NCI-H510A treated with DMSO at 0.1 percent for 48 hours (cell line): ENCODE measurements at regions not wholly inside any gene's neighbourhood (a gene's known extent, or its start where the extent isn't known, plus 50 kb on each side); places are given as distances from the start of the nearest gene placed in this dataset.
"Not testable (repeated sequence)": the region's sequence is repeated elsewhere in the genome, so short reads cannot be mapped to it uniquely, and the experiment has no call there.

Experiments
- DNase-seq: peaks from one replicate; lab custom pipeline; 2025; lab: John Stamatoyannopoulos, UW

DNA sequence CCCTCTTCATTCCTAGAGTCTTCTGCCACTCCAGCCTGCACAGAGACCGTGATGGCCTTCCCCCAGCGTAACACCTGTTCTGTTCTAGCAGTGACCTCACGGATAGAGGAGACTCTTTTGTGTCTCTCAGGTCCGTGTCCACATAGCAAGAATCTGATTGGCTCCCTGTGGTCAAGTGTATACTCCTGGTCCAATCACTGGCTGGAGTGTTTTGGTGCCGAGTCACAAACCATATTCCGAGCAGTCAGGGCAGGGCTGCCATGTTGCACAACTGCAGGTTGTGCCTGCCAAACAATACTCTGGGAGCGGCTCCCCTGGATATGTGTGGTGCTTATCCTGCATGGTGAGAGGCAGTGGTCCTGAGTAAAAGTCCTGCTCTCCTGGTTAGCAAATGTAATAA is 402.4 kb downstream of the KCNRG start:
- no peak for DNase-seq

DNA sequence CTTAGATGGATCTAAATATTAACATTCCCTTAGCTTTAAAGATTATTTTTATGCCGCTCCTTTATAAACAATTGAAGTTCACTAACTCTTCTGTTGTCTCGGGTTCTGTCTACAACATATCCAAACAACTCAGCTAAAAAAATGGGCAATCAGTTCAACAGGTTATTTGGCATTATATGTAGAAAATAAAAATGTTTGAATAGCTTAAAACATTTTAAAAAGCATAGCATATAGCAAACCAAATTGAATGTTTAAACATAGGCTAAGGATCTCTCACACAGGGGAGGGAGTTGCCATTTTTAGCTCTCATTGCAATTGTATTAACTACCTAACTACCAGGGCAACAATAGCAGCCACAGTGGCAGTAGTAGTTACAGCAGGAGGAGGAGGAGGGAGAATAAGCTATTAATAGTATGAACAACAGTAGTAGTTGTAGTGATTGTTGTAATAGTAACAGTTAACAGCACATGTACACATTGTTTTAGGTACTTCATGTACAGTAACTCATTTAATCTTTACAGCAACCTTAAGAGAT is 404.2 kb downstream of the KCNRG start:
- no peak for DNase-seq

DNA sequence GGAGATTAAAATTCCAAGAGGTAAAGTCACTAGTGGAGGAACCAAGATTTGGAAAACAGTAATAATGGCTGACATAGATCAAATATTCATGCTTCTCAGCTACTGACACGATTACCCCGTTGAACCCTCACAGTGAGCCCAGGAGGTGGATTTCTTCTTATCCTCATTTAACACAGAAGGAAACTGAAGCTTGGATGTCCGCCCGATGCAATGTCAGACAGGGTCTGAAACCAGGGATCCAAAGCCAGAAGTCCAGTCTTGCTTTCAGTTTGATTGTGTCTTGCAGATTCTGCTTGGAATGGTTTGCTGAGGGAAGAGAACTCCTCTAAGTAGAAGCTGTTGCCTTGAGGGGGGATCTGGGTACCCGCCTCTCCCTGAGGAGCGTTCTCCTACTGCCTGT is 404.7 kb downstream of the KCNRG start:
- DNase-seq: no peak

DNA sequence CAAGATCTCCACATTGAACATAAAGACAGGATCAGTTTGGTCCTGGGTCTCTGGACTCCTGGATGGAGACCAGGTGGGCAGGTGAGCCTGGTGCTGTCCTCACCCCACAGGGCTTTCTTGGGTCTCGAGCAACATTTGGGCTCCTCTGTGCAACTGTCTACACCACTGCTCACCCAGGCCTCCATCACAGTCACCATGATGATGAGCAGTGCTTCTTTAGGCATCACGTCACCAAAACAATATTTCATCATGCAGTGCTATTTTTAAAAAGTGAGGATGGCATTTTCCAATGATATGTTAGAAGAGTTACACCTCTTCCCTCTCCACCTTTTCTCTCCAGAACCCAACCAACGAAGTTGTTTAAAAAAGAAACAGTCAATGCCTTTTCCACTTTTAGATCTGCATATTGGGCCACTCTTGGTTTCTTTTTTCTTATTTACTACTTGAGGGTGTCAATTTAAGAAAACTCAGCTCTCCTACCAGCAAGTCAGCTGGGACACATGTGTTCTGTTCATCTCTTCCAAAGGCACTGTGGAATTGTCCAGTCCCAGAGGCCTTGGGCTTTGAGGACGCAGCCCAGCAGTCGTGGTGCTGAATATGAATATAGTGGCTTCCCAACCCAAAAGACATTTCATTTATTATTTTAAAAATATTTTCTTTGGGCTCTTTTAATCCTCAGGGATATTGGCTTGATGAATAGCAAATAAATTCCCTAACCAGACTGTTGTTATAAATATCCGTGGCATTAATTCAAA is 405.7 kb downstream of the KCNRG start:
- no peak for DNase-seq

DNA sequence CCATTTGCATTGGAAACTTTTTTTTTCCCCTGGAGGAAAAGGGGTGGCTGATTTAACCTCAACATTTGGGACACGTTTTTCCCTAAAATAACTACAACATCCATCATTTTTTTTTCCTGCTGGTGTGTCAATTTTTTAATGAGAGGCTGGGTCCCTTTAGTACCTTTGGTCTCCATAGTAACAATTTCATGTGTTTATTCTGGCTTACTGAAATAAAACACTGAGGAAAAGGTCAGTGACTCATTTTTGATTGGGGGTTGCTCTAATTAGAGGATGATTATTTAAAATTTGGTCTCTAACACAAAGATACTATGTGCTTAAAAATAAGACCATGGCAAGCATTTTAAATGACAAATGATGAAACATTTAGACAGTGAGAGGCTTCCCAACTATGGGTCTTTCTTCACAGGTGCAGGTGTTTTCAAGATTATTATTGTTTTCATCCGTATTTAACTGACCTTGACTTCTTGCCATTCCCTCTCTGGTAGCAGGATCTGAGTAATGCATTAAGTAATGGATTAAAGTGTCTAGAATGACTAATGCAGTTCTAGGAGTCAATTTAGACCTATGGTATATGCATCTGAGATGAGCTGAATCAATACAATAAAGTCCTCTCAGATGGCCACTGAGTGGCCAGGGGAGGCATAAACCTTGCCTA is 406.4 kb downstream of the KCNRG start:
- no peak for DNase-seq

DNA sequence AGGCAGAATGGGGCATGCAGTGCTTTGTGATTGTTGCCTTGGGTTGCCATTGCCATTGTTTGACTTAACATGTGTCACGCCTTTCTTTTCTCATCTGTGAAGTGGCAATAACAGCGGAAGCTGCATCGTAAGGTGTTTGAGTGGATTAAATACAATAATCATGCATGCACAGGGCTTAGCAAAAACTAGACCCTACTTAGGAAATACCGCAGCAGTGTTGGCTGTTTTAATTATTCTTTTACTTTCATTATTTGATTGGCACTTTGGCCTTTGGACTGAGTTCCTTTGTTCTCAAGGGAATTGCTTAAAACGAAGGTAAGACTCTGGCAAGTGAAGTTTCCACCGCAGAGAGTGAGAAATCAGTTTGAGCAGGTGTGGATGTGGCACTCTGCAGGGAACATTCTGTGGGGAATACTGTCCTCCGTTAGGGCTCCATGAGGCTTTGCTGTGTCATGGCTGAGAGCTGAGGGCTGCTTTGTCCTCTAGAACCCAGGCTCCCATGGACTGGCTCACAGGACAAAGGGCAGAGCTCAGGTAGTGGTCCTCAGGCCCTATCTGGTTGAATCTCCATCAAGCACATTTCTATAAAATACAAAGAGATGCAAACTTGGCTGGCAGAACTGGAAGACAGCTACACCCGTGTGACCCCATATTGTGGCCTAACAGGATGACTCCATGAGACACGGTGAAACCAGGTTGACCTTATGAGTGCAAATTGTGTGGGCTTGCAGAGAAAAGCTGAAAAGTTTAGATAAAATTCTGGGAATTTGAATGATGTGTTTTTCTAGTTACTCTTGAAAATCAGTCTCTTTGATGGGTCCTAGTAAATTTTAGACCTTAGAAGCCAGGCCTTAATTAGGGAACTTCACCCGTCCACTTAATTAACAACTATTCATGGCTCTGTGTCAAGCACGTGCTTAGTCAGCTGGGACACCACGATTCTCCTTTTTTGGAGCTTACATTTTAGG is 407.2 kb downstream of the KCNRG start:
- no peak for DNase-seq

DNA sequence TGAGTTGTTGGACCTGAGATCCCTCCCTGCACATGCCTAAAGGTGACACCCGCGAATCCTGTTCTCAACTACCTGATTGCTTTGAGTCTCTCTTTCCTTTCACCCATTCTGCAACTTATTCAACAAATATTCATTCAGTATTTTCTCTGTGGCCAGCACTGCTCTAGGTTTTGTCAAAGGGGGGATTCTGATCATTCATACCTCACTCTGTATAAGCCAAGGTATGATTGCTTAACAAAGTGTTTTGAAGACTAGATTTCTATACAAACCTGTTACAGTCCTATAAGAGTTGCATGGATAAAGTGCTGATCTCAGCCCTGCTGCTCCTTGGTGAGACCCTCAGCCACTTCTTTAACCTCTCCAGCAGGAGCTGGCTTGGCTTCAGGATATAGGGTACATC is 409.7 kb downstream of the KCNRG start:
- DNase-seq: no peak

DNA sequence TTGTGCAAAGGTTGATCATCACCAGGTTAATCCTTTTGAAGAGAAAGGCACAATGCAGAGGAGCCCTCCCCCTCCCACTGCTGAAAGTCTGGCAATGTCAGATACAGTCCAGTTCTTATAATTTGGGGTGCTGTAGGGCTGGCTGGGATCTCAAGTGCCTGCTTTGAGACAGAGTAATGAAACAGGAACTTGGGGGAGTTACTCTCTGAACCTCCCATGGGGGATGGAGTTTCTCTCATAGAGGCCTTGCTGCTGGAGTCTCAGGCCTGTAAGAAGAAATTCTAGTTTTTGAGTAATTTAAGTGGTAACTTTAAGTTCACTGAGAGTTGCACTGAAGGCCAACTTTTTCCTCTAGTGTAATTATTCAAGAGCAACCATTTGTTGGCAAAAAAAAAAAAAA is 410.5 kb downstream of the KCNRG start:
- DNase-seq: no peak

DNA sequence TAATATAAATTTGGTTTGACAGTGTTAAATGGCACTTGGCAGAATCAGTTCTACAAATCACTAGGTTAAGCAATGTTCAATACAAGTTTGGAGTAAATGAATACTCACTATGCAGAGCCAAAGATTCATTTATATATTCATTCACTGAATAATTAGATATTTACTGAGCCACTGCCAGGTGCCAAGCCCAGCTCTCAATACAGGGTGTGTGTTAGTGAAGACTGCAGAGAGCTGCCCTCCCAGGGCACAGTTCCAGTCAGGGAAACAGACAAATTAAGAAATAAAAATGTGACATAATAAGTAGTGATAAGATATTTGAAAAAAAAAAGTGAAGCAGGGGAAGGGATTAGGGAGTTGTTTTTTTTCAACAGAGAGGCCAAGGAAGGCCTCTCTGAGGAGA is 411.7 kb downstream of the KCNRG start:
- DNase-seq: no peak

DNA sequence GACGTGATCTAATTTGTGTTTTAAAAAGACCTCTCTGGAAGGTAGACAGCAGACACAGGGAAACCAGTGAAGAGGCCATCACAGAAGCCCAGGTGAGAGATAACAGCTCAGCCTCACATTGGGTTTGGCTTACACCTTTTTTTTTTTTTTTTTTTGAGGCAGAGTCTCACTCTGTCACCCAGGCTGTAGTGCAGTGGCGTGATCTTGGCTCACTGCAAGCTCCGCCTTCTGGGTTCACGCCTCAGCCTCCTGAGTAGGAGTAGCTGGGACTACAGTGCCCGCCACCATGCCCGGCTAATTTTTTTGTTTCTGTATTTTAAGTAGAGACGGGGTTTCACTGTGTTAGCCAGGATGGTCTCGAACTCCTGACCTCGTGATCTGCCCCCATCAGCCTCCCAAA is 412.3 kb downstream of the KCNRG start:
- DNase-seq: not testable (repeated sequence)

DNA sequence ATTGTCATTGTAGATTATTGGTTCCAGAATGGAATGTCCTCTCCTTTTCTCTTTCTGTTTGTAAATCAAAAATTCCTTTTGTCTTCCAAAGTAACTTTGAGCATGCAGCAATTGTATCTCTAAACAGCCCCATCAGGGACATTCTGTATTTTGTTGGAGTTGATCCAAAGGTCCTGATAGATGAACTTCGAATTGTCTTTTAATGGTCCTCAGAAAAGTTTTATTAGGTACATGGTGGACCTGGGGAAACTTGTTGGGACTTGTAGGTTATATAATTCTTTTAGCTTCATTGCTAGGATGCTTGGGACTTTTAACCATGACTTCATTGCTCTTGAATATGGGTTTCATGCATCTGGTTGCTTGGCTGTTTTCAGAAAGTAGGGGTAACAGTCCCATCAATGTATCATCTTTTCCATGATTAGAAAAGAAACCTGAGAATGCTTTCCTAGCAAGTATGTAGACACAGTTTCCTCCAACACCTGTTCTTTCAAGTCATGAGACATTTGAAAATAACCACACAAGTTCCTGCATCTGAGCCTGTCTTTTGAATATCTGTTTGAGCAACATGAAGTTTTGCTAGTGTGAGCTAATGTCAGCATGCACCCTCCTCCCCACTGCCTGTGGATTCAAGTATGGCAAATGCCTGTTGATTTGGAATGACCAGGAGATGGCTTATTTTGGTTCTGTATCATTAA is 413.1 kb downstream of the KCNRG start:
- DNase-seq: no peak

DNA sequence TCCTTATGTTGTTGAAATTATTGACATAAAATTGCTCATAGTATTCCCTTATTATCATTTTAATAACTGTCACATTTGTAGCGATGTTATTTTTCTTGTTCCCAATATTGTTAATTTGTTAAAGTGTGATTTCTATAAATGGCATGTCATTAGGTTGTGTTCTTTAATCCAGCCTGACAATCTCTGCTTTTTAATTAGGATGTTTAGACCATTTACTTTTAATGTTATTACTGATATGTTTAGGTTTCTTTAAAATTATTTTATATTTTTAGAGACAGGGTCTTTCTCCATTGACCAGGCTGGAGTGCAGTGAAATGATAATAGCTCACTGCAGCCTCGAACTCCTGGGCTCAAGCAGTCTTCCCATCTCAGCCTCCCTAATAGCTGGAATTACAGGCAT is 408.5 kb downstream of the DLEU7 start:
- DNase-seq: no peak

DNA sequence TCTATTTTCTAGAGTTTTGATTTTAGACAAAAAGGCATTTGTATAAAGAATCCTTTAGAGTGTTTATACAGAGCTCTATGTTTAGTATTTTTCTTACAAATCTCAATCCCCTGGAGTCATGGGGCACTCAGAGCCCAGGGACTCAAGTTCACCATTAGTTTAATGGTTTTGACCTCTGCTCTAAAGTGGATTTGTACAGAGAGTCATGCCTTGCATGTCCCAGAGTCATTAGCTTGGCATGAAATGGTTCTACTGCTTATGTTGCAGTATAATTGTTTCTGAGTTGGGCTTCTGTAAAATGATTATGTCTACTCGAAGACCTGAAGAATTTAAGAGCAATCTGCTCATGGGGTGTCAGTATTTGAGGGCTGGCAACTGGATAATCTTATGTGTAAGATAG is 406.2 kb downstream of the DLEU7 start:
- no peak for DNase-seq

DNA sequence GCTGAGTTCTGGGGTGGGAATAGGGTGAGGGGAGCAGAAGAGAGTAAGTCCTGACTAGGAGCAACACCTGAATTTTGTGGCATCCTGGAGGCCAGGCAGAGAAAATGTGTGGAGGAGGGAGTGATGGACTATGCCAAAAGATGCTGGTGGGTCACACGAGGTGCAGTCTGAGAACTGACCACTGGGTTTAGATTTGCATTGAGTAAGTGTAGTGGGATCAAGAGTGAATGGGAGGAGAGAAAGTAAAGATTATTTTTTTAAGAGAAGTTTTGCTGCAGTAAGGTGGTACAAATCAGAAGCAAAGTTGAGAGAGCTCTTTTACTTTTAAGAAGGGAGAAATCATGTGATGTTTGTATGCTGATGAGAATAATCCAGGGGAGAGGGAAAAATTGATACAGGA is 405.1 kb downstream of the DLEU7 start:
- no peak for DNase-seq

DNA sequence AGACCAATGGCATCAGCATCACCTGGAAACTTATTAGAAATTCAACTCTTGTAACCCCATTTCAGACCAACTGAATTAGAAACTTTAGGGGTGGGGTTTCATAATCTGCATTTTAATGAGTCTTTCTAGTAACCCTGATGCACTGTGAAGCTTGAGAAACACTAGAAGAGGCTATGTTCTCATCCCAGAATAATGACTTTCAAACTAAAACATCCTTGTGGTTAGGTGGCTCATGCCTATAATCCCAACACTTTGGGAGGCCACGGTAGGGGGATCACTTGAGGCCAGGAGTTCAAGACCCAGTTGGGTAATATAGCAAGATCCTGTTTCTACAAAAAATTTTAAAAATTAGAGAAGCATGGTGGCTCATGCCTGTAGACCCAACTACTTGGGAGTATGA is 402.4 kb downstream of the DLEU7 start:
- no peak for DNase-seq

DNA sequence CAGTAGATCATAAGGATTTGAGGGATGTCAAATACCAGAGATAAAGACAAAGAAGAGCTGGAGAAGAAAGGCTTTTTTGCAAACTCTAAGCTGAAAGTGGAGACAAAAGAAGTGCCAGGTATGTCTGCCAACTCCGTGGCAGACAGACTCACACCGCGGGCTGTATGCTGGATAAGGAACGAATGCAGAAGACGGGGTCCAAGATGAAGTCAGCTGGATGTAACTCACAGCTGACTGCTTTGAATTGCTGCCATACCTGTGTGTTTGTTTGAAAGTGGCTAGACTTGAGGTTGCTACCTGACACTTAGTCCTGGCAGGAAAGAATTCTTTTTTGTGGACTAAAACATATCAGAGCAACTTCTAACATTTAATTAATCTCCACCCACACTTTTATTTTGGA is 398.8 kb downstream of the DLEU7 start:
- no peak for DNase-seq

DNA sequence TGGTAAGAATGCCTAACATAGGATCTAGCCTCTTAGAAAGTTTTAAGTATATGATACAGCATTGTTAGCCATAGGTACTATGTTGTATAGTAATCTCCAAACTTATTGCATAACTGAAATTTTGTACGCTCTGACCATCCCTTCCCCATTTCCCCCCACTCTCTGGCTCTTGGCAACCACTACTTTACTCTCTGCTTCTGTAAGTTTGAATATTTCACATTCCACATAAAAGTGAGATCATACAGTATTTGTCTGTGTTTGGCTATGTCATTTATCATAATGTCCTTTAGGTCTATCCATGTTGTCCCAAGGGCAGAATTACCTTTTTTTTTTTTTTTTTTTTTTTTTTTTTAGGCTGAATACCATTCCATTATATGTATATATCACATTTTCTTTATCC is 396.9 kb downstream of the DLEU7 start:
- no peak for DNase-seq

DNA sequence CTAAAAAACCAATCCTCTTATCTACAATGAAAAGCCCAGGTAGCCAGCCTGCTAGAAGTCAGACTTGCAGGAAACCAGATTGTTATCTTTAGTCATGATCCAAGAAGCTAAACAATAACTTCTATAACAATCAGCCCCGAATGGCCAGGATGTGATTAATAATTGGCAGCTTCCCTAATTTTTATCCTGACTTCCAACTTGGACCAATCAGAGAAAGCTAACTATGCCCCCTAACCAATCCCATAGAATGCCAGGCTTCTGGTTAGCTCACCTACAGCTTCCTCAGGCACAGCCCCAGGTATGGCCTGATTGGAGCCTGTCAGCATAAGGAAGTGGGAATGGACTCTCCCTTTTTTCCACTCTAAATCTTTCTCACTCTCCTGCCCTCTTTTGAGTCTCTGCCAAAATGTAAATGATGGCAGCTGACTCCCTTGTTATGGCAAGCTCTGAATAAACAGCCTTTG is 394.9 kb downstream of the DLEU7 start:
- peak; percentile 37 for DNase-seq

DNA sequence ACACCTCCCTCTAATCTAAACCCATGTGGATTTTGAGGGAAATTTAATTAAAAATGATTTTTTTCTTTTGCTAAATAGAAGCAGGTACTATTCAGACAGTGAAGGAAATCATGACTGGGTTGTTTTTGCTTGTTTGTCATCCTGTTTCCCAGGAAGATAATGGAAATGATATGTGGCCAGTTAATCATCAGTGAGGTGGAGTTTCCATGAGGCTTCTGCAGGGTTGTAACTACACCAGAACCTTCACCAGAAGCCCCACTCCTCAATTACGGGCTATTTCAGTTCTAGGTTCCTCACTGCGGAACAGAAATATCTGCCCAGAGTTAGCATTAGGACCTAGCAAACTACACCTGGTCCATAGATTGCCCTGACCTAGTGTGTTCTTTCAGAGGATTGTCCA is 394.0 kb downstream of the DLEU7 start:
- DNase-seq: no peak

DNA sequence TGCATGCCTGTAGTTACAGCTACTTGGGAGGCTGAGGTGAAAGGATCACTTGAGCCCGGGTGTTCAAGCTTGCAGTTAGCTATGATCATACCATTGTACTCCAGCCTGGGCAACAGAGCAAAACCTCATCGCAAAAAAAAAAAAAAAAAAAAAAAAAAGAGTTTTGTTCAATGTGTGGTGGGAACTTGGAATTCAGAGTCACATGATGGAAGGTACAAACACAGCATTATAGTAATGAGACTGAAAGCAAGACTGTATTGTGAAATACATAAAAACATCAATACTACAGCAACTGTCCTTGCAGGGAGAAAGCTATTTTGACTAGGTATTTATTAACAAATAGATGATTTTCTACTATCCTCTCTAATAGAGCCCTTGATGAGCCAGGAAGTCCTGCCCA is 393.2 kb downstream of the DLEU7 start:
- no peak for DNase-seq

DNA sequence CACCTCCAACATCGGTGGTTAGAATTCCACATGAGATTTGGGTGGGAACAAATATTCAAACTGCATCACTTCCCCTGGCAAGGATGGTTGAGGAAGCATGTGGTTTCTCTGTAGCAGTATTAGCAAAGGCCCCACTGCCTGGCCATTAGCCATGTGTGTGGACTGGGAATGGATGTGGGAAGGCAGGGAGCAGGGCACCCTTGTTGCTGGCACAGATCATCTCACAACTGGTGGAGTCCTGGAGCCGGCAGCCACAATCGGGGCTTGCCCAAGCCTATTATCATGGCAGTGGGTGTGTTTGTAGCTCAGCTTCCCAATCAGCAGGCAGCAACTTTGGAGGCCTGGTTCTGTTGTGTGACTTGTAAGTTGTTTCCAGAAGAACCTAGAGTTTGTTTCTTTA is 391.9 kb downstream of the DLEU7 start:
- no peak for DNase-seq

DNA sequence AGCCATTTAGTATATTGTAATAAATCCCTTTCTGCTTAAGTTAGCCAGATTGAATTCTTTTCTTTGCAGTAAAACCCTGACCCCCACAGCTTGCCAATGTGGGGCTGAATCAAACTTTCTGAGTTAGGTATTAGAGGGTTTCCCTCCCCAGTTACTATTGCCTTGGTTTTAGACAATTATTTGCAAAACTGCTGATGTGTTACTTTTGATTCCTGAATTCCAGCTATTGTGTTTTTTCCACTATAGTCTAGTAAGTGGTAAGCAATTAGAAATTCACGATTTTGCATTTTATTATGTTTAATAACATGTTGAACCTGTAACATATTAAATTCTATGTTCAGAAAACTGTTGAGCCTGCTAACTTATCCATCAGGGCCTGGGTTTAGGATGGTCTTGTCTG is 391.5 kb downstream of the DLEU7 start:
- no peak for DNase-seq
